ENCODE measurements at regions not wholly inside any gene's neighbourhood (a gene's known extent, or its start where the extent isn't known, plus 50 kb on each side); places are given as distances from the start of the nearest gene placed in this dataset.

GRCh38 chr15:70164156-70164900 is 66.6 kb upstream of the TLE3 start:
- no peak for DNase-seq

DNA sequence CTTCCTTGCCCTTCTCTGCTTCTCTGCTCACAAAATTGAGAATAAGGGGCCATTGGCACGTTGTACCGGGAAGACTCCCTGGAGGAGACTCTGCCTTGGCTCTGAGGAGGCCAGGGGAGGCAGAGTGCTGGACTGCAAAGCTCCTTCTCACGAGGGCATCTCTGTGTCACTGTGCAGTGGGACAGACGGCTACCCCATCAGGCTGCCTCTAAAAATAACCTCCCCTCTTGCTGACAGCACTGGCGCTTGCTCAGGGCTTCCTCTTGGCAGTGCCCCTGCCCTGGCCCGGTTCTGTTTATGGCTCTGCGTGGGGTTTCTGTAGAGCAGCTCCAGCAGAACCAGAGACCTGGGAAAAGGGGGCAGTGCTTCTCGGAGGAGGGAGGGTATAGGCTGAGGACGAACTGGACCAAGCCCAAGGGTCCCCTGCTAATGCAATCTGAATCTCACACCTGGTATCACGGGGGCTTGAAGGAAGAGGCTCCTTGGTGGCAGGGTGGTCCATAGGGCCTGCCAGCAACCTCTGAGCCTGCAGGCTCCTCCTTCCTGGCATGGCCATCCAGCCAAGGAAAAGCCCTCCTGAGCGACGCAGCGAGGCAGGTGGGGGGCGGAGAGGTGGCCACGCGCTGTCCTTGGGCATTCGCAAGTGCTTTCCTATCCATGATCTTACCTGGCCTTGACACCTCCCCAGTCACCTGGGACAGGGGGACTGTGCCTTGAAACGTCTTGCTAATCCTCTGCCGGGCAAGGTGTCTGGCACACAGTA is 63.3 kb upstream of the TLE3 start:
- no peak for DNase-seq

- DNase-seq: no peak
Observed at GRCh38 chr15:70160267-70160666, 62.5 kb upstream of the TLE3 start.

- DNase-seq: no peak
Observed at GRCh38 chr15:70159713-70160009, 61.9 kb upstream of the TLE3 start.

GRCh38 chr15:70159001-70159712 is 61.4 kb upstream of the TLE3 start:
- no peak for DNase-seq

GRCh38 chr15:70158309-70159000 is 60.7 kb upstream of the TLE3 start:
- no peak for DNase-seq

DNA sequence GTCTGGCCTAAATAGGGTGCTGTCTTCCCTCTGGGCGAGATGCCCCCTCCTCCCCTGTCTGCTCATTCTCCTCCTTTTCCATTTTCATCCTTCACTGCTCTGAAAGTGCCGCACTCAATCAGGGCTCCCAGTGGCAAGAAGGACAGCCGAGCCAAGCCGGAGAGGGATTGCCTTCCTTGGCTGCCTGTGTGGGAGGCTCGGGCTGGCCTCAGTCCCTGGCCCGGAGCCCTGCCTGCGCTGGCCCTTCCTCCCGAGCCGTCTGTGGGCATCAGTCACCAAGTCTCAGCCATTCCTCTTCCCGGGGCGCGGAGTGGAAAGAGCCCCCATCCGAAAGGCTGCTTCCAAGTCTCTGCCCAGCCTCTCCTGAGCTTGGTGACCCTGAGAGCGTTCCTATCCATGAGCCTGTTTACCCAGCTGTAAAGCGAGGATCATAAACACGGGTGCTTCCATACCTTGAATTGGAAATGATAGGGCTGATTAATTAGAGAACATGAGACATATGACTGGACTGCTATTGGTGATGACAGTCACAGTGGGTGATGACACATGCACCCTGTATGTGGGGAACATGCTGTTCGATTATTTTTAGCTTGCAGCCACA is 59.1 kb upstream of the TLE3 start:
- DNase-seq: no peak

- DNase-seq: no peak
Observed at GRCh38 chr15:70154718-70155347, 57.1 kb upstream of the TLE3 start.

DNA sequence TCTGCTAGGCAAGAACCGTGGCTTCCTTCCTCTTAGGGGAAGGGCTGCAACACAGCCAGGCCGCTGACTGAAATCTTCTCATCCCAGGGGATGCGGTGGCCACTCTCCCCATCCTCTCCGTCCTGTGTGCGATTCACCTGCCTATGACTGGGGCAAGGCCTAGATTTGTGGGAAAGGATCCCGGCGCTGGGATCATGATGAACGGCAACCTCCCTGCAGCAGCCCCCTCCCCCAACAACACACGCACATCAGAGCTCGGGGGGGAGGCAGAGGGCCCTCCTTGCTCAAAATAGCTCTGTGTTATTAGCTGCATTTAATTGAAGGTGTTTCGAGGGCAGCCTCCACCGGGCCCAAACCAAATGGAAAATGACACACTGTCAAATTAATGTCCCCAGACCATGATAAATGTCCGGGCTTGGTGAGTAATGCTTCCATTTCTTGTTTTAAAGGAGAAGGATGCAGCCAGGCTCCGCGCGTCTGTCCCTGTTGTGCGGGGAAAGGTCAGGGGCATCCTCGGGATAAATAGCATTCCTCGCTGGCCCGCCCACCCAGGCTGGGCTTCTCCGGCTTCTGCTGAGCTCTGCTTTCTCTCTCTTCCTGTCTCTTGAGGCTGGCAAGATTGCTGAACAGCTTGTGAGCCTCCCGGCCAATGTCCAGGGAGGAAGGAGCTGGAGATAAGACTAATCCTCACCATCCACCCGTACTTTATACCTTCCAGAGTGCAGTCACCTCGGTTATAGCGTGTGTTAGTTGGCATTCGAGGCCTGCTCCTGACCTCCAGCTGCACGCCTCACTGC is 56.4 kb upstream of the TLE3 start:
- no peak for DNase-seq

- DNase-seq: peak; percentile 78
Observed at GRCh38 chr15:70152070-70152480, 54.4 kb upstream of the TLE3 start.

- no peak for DNase-seq
Observed at GRCh38 chr15:70151462-70151861, 53.7 kb upstream of the TLE3 start.

GRCh38 chr15:70151003-70151402 is 53.3 kb upstream of the TLE3 start:
- no peak for DNase-seq

GRCh38 chr15:70150405-70150747 is 52.7 kb upstream of the TLE3 start:
- DNase-seq: no peak

- DNase-seq: no peak
Observed at GRCh38 chr15:70149667-70150404, 52.1 kb upstream of the TLE3 start.

DNA sequence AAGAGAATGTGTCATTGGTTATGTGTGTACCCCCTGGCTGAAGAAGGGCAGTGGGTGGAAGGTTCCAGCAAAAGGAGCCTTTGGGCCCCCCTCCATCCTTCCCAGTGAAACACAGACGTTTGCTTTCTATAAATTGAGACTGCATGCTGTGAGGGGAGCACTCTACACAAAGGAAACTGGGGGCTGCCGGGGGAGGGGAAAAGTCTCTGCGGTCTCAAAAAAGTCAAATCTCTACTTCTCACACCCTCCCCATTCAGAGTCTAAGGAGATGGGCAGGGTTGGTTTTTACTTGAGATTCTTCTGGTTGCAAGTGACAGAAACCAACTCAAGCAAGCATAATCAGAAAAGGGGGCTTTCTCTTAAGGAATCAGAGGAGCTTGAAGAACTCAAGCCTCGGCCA is 50.1 kb upstream of the TLE3 start:
- no peak for DNase-seq
